Transverse colon (tissue), 4 donors: ENCODE measurements at regions not wholly inside any gene's neighbourhood (a gene's known extent, or its start where the extent isn't known, plus 50 kb on each side); places are given as distances from the start of the nearest gene placed in this dataset.

Experiments
- DNase-seq: peaks from one replicate; pipeline ENCODE4 v3.0.0-alpha.2; 2019
- H3K27ac ChIP-seq, 4 donors: fragments of 200-600 bp; sonication (generic); 2 replicates each; pipeline ENCODE4 v1.5.1; 2016 to 2018; ENCODE audit warnings: inconsistent platforms in 4 of 4
- H3K27me3 ChIP-seq: fragments of 200-600 bp; sonication (generic); 2 replicates; pipeline ENCODE4 v1.5.1; 2017; ENCODE audit warnings: inconsistent platforms
- H3K36me3 ChIP-seq, 4 donors: fragments of 200-600 bp; sonication (generic); 2 replicates each; pipeline ENCODE4 v1.5.1; 2017 to 2019; ENCODE audit warnings: inconsistent platforms in 4 of 4
- H3K4me1 ChIP-seq, 4 donors: fragments of 200-600 bp; sonication (generic); 2 replicates each; pipeline ENCODE4 v1.5.1; 2017 to 2020; ENCODE audit warnings: inconsistent platforms in 4 of 4
- H3K4me3 ChIP-seq, 4 donors: fragments of 200-600 bp; sonication (generic); 1 replicate in 1 of 4; 2 replicates in 3 of 4; pipeline versions ENCODE4 v1.5.1 to v1.6.1; 2017 to 2019; ENCODE audit warnings: inconsistent platforms in 4 of 4
- H3K9me3 ChIP-seq, 2 donors: fragments of 200-600 bp; sonication (generic); 2 replicates each; pipeline ENCODE4 v1.5.1; 2017 to 2019; ENCODE audit warnings: inconsistent platforms in 2 of 2
- EP300 ChIP-seq: sonication (generic); formaldehyde crosslinking; IDR thresholded peaks from one replicate; pipeline ENCODE4 v1.6.1; 2017; ENCODE audit warnings: antibody characterized with exemption, low read depth
- POLR2A ChIP-seq: fragments of 450-650 bp; IDR thresholded peaks from one replicate; pipeline ENCODE4 v1.6.1; 2016; ENCODE audit warnings: antibody characterized with exemption, mild to moderate bottlenecking, moderate library complexity
- POLR2AphosphoS5 ChIP-seq, 3 donors: sonication (generic); formaldehyde crosslinking; IDR thresholded peaks; one replicate each; pipeline ENCODE4 v1.6.1; 2016; ENCODE audit warnings: antibody characterized with exemption in 3 of 3
- WGBS, 2 donors: methylation state at CpG; one replicate each; pipeline ENCODE4 v1.1.5; 2018; ENCODE audit warnings: low coverage in 1 of 2; 5-methylcytosine and 5-hydroxymethylcytosine counted together
- in situ Hi-C, 4 donors: fragments of 200-750 bp; cut with MboI; loops; one replicate each; pipeline versions ENCODE4 v1.15.0 to v1.15.1; 2017; ENCODE audit warnings: low sequenced_read_pairs in 3 of 4, low pct_ligation_motif_present in 1 of 4, low pct_unique_long_range_greater_than_20kb in 1 of 4
- intact Hi-C: fragments of 100-400 bp; cut with DNase I; formaldehyde crosslinking; loops from one replicate; pipeline ENCODE4 v1.15.1; 2023; ENCODE audit warnings: low total_unique reads
- TF ChIP-seq, protein P1 (sequence below), 5 experiments: fragments of 200-600 bp in 3 of 5; fragments of 450-650 bp in 2 of 5; sonication (generic) in 3 of 5; IDR thresholded peaks; 1 replicate in 2 of 5; 2 replicates in 3 of 5; pipeline ENCODE4 v1.5.1; 2016 to 2017; ENCODE audit warnings: antibody characterized with exemption in 5 of 5, inconsistent platforms in 3 of 5, mild to moderate bottlenecking in 2 of 5, moderate library complexity in 1 of 5

DNA sequence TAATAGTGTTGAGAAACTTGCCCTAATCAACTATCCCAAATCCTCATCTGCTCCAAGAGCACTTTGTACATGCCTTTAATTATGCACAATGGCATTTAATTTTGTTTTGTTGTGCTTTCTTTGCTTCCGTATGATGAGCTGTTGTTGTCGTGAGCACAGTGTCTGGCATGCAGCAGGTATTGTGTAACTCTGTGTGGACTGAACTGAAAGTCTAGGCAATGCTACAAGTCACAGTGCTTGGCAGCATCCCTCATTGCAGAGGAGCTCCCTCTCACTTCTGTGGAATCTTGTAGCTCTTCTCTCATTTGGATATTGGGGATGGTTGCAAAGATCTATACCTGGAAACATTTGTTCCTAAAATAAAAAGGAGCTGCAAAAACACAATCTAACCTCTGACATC is 502.2 kb upstream of the CA10 start:
- Histone ChIP-seq H3K36me3 (no peaks in the 10 kb centered on the region), H3K27me3 (no peaks in the 10 kb centered on the region), H3K9me3 (no peaks in the 10 kb centered on the region), H3K27ac (no peak overlapping the region), H3K4me1 (no peaks in the 10 kb centered on the region), H3K4me3 (no peak overlapping the region)
- no peak for DNase-seq
- WGBS, 2 donors, result 84 to 89% methylated on average over 2 of the region's 2 CpGs
- in situ Hi-C loops, result no loop called here
- TF ChIP-seq POLR2A (no peak), EP300 (no peak), POLR2AphosphoS5 (IDR thresholded peaks at IDR 0.05) (no peak)
- TF ChIP-seq, protein P1, sequence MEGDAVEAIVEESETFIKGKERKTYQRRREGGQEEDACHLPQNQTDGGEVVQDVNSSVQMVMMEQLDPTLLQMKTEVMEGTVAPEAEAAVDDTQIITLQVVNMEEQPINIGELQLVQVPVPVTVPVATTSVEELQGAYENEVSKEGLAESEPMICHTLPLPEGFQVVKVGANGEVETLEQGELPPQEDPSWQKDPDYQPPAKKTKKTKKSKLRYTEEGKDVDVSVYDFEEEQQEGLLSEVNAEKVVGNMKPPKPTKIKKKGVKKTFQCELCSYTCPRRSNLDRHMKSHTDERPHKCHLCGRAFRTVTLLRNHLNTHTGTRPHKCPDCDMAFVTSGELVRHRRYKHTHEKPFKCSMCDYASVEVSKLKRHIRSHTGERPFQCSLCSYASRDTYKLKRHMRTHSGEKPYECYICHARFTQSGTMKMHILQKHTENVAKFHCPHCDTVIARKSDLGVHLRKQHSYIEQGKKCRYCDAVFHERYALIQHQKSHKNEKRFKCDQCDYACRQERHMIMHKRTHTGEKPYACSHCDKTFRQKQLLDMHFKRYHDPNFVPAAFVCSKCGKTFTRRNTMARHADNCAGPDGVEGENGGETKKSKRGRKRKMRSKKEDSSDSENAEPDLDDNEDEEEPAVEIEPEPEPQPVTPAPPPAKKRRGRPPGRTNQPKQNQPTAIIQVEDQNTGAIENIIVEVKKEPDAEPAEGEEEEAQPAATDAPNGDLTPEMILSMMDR (IDR thresholded peaks at IDR 0.05), result no peak
- intact Hi-C loops, result no loop called here

DNA sequence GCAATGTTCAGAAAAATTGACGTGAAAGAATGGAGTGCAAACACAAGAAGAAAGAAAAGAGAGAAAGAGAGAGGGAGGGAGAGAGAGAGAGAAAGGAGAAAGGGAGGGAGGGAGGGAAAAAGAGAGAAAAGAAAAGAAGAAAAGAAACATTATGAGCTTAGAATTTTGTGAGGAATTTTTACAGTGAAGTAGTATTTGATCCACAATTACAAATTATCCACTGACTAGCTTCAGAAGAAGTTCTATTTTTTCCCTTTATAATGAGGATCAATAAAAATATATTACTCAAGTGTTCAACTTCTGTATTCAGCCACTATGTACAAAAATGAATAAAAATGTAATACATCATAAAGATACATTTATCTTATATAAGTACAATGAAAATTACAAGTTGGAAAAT is 494.5 kb upstream of the CA10 start:
- no peak overlapping the region for H3K4me3 ChIP-seq
- no peaks in the 10 kb centered on the region for H3K36me3 ChIP-seq
- no peaks in the 10 kb centered on the region for H3K4me1 ChIP-seq
- DNase-seq, result no peak
- no peak overlapping the region for H3K27ac ChIP-seq
- WGBS, 2 donors, result 73 to 94% methylated on average over 1 of the region's 1 CpG
- H3K27me3 ChIP-seq, result no peaks in the 10 kb centered on the region
- TF ChIP-seq EP300 (no peak), POLR2A (no peak), POLR2AphosphoS5 (IDR thresholded peaks at IDR 0.05) (no peak)
- TF ChIP-seq, protein P1 (IDR thresholded peaks at IDR 0.05), result no peak
- in situ Hi-C loops, result no loop called here
- H3K9me3 ChIP-seq, result no peaks in the 10 kb centered on the region
- intact Hi-C loops, result no loop called here

DNA sequence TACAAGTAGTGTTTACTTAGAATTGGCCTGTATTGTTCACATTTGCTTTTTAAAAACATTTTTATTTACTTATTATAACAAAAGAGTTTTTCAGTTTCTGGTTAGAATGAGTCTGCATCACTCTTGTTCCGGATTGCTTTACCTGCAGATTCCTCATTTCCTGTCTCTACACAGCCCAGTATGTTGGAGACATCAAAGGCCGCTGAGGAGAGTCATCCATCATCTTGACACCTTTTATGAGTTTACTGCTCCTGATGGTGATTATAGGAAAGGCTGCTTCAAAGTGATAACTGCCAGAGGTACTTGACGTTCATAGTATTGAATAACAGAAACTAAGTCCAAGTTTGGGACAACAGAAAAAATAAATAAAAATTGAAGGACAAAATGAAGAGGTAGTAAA is 490.5 kb upstream of the CA10 start:
- 0 to 9% methylated on average over 3 of the region's 3 CpGs for WGBS, 2 donors
- no peaks in the 10 kb centered on the region for H3K27me3 ChIP-seq
- TF ChIP-seq POLR2A, result no peak
- TF ChIP-seq, protein P1 (IDR thresholded peaks at IDR 0.05), result no peak
- no peak for TF ChIP-seq EP300
- TF ChIP-seq POLR2AphosphoS5 (IDR thresholded peaks at IDR 0.05), result peak in 1 of 3 donors; percentile 38
- no peak overlapping the region for H3K27ac ChIP-seq
- no peaks in the 10 kb centered on the region for H3K36me3 ChIP-seq
- H3K4me3 ChIP-seq, result no peak overlapping the region
- H3K4me1 ChIP-seq, result no peaks in the 10 kb centered on the region
- in situ Hi-C loops (loop anchor here in 1 of 4 donors (25.0 kb wide), 1 partner anchor 188 kb away; no protein-coding TSS in a partner anchor), intact Hi-C loops (no loop called here)
- peak; percentile 59 for DNase-seq
- no peaks in the 10 kb centered on the region for H3K9me3 ChIP-seq

DNA sequence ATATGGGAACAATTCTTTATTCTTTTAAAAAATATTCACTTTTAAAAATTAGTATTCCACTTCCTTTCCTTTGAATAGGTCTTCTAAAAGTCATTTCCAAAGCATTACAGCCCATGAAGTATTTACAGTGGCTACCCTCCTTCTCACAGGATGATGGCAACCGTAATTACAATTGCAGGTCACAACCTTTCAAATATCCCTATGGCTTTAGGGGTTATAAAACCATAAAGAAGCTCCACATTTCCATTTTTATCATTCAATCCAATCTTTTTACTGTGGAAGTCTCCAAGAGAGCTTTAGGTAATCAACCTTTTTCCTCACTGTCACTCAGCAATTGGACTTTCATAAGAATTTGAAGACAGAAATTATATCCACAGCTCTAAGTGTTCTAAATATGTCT is 488.9 kb upstream of the CA10 start:
- no peak for TF ChIP-seq EP300
- TF ChIP-seq, protein P1 (IDR thresholded peaks at IDR 0.05), result no peak
- no peak for TF ChIP-seq POLR2AphosphoS5 (IDR thresholded peaks at IDR 0.05)
- no peak for TF ChIP-seq POLR2A
- no peak overlapping the region for H3K27ac ChIP-seq
- no peaks in the 10 kb centered on the region for H3K27me3 ChIP-seq
- intact Hi-C loops, result no loop called here
- no peaks in the 10 kb centered on the region for H3K36me3 ChIP-seq
- H3K9me3 ChIP-seq, result no peaks in the 10 kb centered on the region
- no peak overlapping the region for H3K4me3 ChIP-seq
- no peak for DNase-seq
- 15 to 20% methylated on average over 1 of the region's 1 CpG for WGBS, 2 donors
- no peaks in the 10 kb centered on the region for H3K4me1 ChIP-seq
- in situ Hi-C loops, result loop anchor here in 1 of 4 donors (25.0 kb wide), 1 partner anchor 190 kb away; no protein-coding TSS in a partner anchor
